ENCODE measurements at regions not wholly inside any gene's neighbourhood (a gene's known extent, or its start where the extent isn't known, plus 50 kb on each side); places are given as distances from the start of the nearest gene placed in this dataset.

GRCh38 chr7:26042237-26042636 lies 109.8 kb upstream of the NFE2L3 start:
- H3K4me2 ChIP-seq (ENCODE audit: low read length) = no peak overlapping the region
- H3K79me2 ChIP-seq (ENCODE audit: insufficient read depth, low read length) = no peaks in the 10 kb centered on the region
- no peaks in the 10 kb centered on the region for H3K9me2 ChIP-seq (ENCODE audit: insufficient read depth)
- H3K4me1 ChIP-seq (ENCODE audit: control insufficient read depth in 1 of 2, insufficient read depth in 2 of 2, low read length in 2 of 2) = no peaks in the 10 kb centered on the region
- H3K27ac ChIP-seq (ENCODE audit: low read depth, low read length) = no peak overlapping the region
- DNase-seq (ENCODE audit: low read depth, low spot score) = no peak
- no peak for TF ChIP-seq EGR1 (IDR thresholded peaks at IDR 0.05; ENCODE audit: low read depth)
- no peak for TF ChIP-seq MAX (IDR thresholded peaks at IDR 0.05)
- no peak for TF ChIP-seq ATF3 (IDR thresholded peaks at IDR 0.05)
- no peak for TF ChIP-seq POLR2A (IDR thresholded peaks at IDR 0.05; ENCODE audit: borderline replicate concordance, extremely low read depth, insufficient read depth, insufficient read length)
- no peak for TF ChIP-seq ZFX (IDR thresholded peaks at IDR 0.05)
- no peak for TF ChIP-seq SP1 (IDR thresholded peaks at IDR 0.05; ENCODE audit: low read depth)
- no peak for TF ChIP-seq ELF1 (IDR thresholded peaks at IDR 0.05; ENCODE audit: borderline replicate concordance, low read depth)
- no peak for TF ChIP-seq SIN3A (IDR thresholded peaks at IDR 0.05; ENCODE audit: low read depth)
- no peak for TF ChIP-seq CBX3 (IDR thresholded peaks at IDR 0.05; ENCODE audit: low read depth)
- no peak for TF ChIP-seq ZBTB33 (IDR thresholded peaks at IDR 0.05; ENCODE audit: extremely low read depth, insufficient replicate concordance, low read length)
- no peak for TF ChIP-seq POLR2AphosphoS5 (IDR thresholded peaks at IDR 0.05; ENCODE audit: low read depth, low read length)
- no peak for TF ChIP-seq YY1 (IDR thresholded peaks at IDR 0.05; ENCODE audit: extremely low read depth, insufficient replicate concordance, low read depth, low read length)
- no peak for TF ChIP-seq FOSL1 (IDR thresholded peaks at IDR 0.05; ENCODE audit: low read depth)
- TF ChIP-seq CTCF (IDR thresholded peaks at IDR 0.05 in 2 of 3, conservative IDR thresholded peaks at IDR 0.05 in 1 of 3; ENCODE audit: borderline replicate concordance in 1 of 3, insufficient read depth in 1 of 3, low read depth in 2 of 3, low read length in 2 of 3) = no peak
- no peak for TF ChIP-seq TCF7L2 (IDR thresholded peaks at IDR 0.05; ENCODE audit: borderline replicate concordance, extremely low read depth, insufficient read depth, insufficient read length)
- no peak for TF ChIP-seq JUND (IDR thresholded peaks at IDR 0.05)
- H3K36me3 ChIP-seq (ENCODE audit: control insufficient read depth in 1 of 2, insufficient read depth in 2 of 2, low read length in 2 of 2) = no peaks in the 10 kb centered on the region
- H2AFZ ChIP-seq (ENCODE audit: low read depth, low read length, poor library complexity, severe bottlenecking) = no peak overlapping the region
- no TSS peak for BruUV-seq (replicated peaks)
- H3K9me3 ChIP-seq (ENCODE audit: control insufficient read depth in 1 of 2, insufficient read depth in 1 of 2, low read depth in 1 of 2, low read length in 2 of 2) = no peaks in the 10 kb centered on the region
- intact Hi-C loops (cut with micrococcal nuclease) = no loop called here
- no peaks in the 10 kb centered on the region for H4K20me1 ChIP-seq (ENCODE audit: insufficient read depth)
- ChIA-PET CTCF (no interaction called here), RAD21 (ENCODE audit: low non-redundant PET in 1 of 2, low total read pairs in 2 of 2, uncharacterized antibody in 2 of 2, unreplicated experiment in 2 of 2) (no interaction called here), POLR2A (no interaction called here)
- no peaks in the 10 kb centered on the region for H3K27me3 ChIP-seq (ENCODE audit: insufficient read depth, low read length)
- H3K9ac ChIP-seq (ENCODE audit: low read length) = no peak overlapping the region
- no peak for ATAC-seq
- H3K4me3 ChIP-seq (replicated peaks in 1 of 2; ENCODE audit: low read depth in 1 of 2, low read length in 2 of 2) = no peak overlapping the region

Measured in HCT116 (cell line).